ENCODE measurements at regions not wholly inside any gene's neighbourhood (a gene's known extent, or its start where the extent isn't known, plus 50 kb on each side); places are given as distances from the start of the nearest gene placed in this dataset.

DNA sequence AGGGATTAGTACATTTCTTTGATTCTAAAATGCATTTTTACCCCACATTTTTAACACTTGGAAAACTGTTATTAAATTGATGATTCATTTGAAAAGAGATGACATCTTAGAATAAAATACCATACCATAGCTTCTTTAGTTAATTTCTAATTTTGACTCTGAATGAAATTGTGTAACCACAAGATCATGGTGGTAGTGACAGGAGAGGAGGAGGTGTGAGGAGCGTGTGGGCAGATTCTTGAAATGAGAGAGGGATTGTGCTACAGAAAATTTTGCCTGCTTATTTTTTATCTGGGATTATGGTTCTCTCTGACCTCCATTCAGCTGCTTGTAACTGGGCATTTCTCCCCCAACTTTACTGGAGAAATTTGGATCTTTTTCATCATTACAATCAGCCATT lies 173.3 kb upstream of the CLINT1 start (continued):
- TF ChIP-seq, protein P1, sequence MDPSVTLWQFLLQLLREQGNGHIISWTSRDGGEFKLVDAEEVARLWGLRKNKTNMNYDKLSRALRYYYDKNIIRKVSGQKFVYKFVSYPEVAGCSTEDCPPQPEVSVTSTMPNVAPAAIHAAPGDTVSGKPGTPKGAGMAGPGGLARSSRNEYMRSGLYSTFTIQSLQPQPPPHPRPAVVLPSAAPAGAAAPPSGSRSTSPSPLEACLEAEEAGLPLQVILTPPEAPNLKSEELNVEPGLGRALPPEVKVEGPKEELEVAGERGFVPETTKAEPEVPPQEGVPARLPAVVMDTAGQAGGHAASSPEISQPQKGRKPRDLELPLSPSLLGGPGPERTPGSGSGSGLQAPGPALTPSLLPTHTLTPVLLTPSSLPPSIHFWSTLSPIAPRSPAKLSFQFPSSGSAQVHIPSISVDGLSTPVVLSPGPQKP (IDR thresholded peaks at IDR 0.05; ENCODE audit: low read depth, low read length): no peak

DNA sequence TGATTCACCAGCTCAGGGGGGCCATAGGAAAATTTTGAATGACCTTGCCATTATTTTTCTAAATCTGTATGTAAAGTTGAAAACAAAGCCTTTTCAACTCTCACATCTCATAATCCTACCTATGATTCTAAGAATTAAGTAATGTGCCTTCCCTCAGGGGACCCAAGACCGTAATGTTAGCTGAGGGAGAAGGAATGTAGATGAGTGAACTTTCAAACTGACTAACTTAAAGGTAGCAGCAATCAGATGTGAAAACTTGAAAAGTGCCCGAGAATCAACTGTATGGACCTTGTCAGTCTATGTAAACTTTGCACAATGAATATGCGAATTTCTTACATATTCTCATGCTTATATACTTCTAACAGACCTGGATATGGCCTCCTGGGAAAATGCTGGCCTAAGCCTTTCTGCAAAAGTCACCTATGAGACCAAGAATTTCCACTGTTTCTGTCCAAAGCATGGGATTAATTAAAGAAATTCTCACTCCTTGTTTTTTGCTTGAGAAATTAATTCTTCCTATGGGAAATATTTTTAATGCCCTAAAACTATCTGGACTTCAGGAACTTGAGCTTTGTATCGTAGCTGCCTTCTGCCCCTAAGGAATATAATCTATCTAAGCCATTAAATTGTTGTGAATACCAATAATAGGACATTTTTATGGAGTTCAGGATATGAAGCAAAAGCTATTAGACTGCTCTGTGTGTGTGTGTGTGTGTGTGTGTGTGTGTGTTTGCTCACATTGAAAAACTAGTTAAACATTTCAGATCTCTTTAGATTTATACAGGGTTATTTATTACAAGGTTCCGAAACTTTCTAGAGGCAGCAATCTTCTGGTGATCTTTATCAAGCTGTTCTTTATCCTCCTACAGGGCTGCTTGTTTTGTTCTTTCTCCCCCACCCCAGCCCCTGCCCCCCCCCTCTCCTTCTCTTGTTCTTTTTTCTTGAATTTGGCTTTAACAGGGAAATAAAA lies 169.1 kb upstream of the CLINT1 start:
- no peak for ATAC-seq
- POLR2A ChIA-PET: no interaction called here
- Histone ChIP-seq H3K4me2 (ENCODE audit: control insufficient read depth, insufficient read depth) (no peak overlapping the region), H2AFZ (ENCODE audit: control insufficient read depth, low read depth, low read length) (no peak overlapping the region), H3K27me3 (replicated peaks in 1 of 2; ENCODE audit: control insufficient read depth in 2 of 2, insufficient read depth in 2 of 2, low read length in 1 of 2) (peaks cover 0 to 2% of the 10 kb centered on the region in 2 experiments; a peak in 2 of 4 replicates), H3K4me3 (no peak overlapping the region), H4K20me1 (ENCODE audit: control insufficient read depth, insufficient read depth) (no peaks in the 10 kb centered on the region), H3K9ac (ENCODE audit: control insufficient read depth, insufficient read depth, low read length) (no peak overlapping the region), H3K27ac (ENCODE audit: control insufficient read depth, insufficient read depth) (no peak overlapping the region), H3K9me3 (replicated peaks; ENCODE audit: control insufficient read depth, insufficient read depth, low read length) (no peaks in the 10 kb centered on the region), H3K36me3 (ENCODE audit: control insufficient read depth in 2 of 2, insufficient read depth in 2 of 2, low read length in 1 of 2) (no peaks in the 10 kb centered on the region), H3K4me1 (ENCODE audit: control insufficient read depth, insufficient read depth, low read length) (no peaks in the 10 kb centered on the region), H3K79me2 (ENCODE audit: control insufficient read depth, insufficient read depth, low read length) (no peaks in the 10 kb centered on the region)
- WGBS (ENCODE audit: insufficient coverage, insufficient replicate concordance, low lambda C conversion rate, missing lambda C conversion rate): 9% methylated on average over 5 of the region's 5 CpGs
- intact Hi-C loops (cut with micrococcal nuclease; ENCODE audit: unreplicated experiment) (no loop called here), in situ Hi-C loops (cut with MboI) (no loop called here)
- FAIRE-seq: no peak
- DNase-seq (ENCODE audit: low read depth, low spot score): no peak
- no TSS peak for BruUV-seq (replicated peaks)
- SMC1A ChIA-PET (ENCODE audit: uncharacterized antibody, unreplicated experiment): no interaction called here
- RAD21 ChIA-PET (ENCODE audit: unreplicated experiment): no interaction called here
- CTCF ChIA-PET: interaction anchor here (0.6 to 0.7 kb wide), 2 partner anchors 32 to 1105 kb away, joined by 3 read pairs; no protein-coding TSS in a partner anchor
- TF ChIP-seq, protein P2, sequence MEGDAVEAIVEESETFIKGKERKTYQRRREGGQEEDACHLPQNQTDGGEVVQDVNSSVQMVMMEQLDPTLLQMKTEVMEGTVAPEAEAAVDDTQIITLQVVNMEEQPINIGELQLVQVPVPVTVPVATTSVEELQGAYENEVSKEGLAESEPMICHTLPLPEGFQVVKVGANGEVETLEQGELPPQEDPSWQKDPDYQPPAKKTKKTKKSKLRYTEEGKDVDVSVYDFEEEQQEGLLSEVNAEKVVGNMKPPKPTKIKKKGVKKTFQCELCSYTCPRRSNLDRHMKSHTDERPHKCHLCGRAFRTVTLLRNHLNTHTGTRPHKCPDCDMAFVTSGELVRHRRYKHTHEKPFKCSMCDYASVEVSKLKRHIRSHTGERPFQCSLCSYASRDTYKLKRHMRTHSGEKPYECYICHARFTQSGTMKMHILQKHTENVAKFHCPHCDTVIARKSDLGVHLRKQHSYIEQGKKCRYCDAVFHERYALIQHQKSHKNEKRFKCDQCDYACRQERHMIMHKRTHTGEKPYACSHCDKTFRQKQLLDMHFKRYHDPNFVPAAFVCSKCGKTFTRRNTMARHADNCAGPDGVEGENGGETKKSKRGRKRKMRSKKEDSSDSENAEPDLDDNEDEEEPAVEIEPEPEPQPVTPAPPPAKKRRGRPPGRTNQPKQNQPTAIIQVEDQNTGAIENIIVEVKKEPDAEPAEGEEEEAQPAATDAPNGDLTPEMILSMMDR (IDR thresholded peaks at IDR 0.05 in 2 of 3, conservative IDR thresholded peaks at IDR 0.05 in 1 of 3; ENCODE audit: control insufficient read depth in 2 of 3, extremely low read depth in 1 of 3, insufficient read depth in 1 of 3, low read depth in 3 of 3, low read length in 3 of 3): no peak
- TF ChIP-seq HCFC1 (IDR thresholded peaks at IDR 0.05; ENCODE audit: low read length) (no peak), TBL1XR1 (IDR thresholded peaks at IDR 0.05; ENCODE audit: low read depth, low read length) (no peak), CBFB (IDR thresholded peaks at IDR 0.05; ENCODE audit: low read depth) (no peak), GABPA (IDR thresholded peaks at IDR 0.05; ENCODE audit: low read depth) (no peak), CREB1 (IDR thresholded peaks at IDR 0.05; ENCODE audit: low read depth) (no peak), EED (IDR thresholded peaks at IDR 0.05; ENCODE audit: low read depth) (no peak), BCL11A (IDR thresholded peaks at IDR 0.05; ENCODE audit: low read depth, low read length) (no peak)
- TF ChIP-seq, protein P3, sequence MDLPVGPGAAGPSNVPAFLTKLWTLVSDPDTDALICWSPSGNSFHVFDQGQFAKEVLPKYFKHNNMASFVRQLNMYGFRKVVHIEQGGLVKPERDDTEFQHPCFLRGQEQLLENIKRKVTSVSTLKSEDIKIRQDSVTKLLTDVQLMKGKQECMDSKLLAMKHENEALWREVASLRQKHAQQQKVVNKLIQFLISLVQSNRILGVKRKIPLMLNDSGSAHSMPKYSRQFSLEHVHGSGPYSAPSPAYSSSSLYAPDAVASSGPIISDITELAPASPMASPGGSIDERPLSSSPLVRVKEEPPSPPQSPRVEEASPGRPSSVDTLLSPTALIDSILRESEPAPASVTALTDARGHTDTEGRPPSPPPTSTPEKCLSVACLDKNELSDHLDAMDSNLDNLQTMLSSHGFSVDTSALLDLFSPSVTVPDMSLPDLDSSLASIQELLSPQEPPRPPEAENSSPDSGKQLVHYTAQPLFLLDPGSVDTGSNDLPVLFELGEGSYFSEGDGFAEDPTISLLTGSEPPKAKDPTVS (IDR thresholded peaks at IDR 0.05; ENCODE audit: low read depth, low read length): no peak
- TF ChIP-seq, protein P4, sequence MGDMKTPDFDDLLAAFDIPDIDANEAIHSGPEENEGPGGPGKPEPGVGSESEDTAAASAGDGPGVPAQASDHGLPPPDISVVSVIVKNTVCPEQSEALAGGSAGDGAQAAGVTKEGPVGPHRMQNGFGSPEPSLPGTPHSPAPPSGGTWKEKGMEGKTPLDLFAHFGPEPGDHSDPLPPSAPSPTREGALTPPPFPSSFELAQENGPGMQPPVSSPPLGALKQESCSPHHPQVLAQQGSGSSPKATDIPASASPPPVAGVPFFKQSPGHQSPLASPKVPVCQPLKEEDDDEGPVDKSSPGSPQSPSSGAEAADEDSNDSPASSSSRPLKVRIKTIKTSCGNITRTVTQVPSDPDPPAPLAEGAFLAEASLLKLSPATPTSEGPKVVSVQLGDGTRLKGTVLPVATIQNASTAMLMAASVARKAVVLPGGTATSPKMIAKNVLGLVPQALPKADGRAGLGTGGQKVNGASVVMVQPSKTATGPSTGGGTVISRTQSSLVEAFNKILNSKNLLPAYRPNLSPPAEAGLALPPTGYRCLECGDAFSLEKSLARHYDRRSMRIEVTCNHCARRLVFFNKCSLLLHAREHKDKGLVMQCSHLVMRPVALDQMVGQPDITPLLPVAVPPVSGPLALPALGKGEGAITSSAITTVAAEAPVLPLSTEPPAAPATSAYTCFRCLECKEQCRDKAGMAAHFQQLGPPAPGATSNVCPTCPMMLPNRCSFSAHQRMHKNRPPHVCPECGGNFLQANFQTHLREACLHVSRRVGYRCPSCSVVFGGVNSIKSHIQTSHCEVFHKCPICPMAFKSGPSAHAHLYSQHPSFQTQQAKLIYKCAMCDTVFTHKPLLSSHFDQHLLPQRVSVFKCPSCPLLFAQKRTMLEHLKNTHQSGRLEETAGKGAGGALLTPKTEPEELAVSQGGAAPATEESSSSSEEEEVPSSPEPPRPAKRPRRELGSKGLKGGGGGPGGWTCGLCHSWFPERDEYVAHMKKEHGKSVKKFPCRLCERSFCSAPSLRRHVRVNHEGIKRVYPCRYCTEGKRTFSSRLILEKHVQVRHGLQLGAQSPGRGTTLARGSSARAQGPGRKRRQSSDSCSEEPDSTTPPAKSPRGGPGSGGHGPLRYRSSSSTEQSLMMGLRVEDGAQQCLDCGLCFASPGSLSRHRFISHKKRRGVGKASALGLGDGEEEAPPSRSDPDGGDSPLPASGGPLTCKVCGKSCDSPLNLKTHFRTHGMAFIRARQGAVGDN (IDR thresholded peaks at IDR 0.05): no peak
